Spleen (tissue), 7 donors: ENCODE measurements at regions not wholly inside any gene's neighbourhood (a gene's known extent, or its start where the extent isn't known, plus 50 kb on each side); places are given as distances from the start of the nearest gene placed in this dataset.

Experiments
- CTCF ChIP-seq, 11 experiments: fragments of 200-600 bp in 7 of 11; fragments of 450-650 bp in 4 of 11; sonication (generic) in 4 of 11; IDR thresholded peaks in 8 of 11; conservative IDR thresholded peaks in 3 of 11; 1 replicate in 7 of 11; 2 replicates in 4 of 11; pipeline versions ENCODE4 v1.4.0 to v1.8.0; 2016 to 2021; ENCODE audit warnings: antibody characterized with exemption in 11 of 11, inconsistent platforms in 4 of 11, mild to moderate bottlenecking in 1 of 11
- POLR2A ChIP-seq, 3 donors: fragments of 450-650 bp; IDR thresholded peaks; one replicate each; pipeline ENCODE4 v1.5.1; 2017; ENCODE audit warnings: antibody characterized with exemption in 3 of 3, mild to moderate bottlenecking in 1 of 3
- POLR2AphosphoS5 ChIP-seq, 3 donors: sonication (generic); formaldehyde crosslinking; IDR thresholded peaks; one replicate each; pipeline ENCODE4 v1.5.1; 2017; ENCODE audit warnings: antibody characterized with exemption in 3 of 3
- donor health status: DM: no; HTN: no; CAD: no; lungs with moderate emphysema.
- donor health status: DM: no; HTN: no; CAD: no.
- donor health status: DM: no; HTN: no; CAD: no.

- no peak for TF ChIP-seq CTCF (IDR thresholded peaks at IDR 0.05 in 8 of 11, conservative IDR thresholded peaks at IDR 0.05 in 3 of 11)
- no peak for TF ChIP-seq POLR2A (IDR thresholded peaks at IDR 0.05)
- TF ChIP-seq POLR2AphosphoS5 (IDR thresholded peaks at IDR 0.05): no peak
These were observed 460.4 kb upstream of the JARID2 start for GRCh38 chr6:14785493-14785790.
